CD4-positive, alpha-beta memory T cell (primary cell): ENCODE measurements at regions not wholly inside any gene's neighbourhood (a gene's known extent, or its start where the extent isn't known, plus 50 kb on each side); places are given as distances from the start of the nearest gene placed in this dataset.

ENCODE experiments used
- CTCF ChIA-PET: fragments of 350-600 bp; sonication (Branson Sonifier 250); formaldehyde crosslinking; loops from one replicate; lab custom pipeline; 2021; ENCODE audit warnings: inconsistent platforms; ENCODE audit not compliant: partially characterized antibody; lab: Charles Lee
- POLR2A ChIA-PET: fragments of 350-600 bp; sonication (Branson Sonifier 250); formaldehyde crosslinking; loops from one replicate; lab custom pipeline; 2021; ENCODE audit not compliant: partially characterized antibody; lab: Charles Lee
- DNase-seq, 5 donors: peaks; one replicate each; pipeline versions ENCODE4 v3.0.0 to v3.0.0-alpha.2; 2020 to 2022; ENCODE audit warnings: mixed read lengths in 1 of 5
- H3K27ac ChIP-seq: one replicate; pipeline ENCODE4 v1.7.0; 2013; ENCODE audit warnings: low read depth, low read length
- H3K27me3 ChIP-seq: 2 replicates; pipeline ENCODE4 v1.7.0; 2013; ENCODE audit warnings: mild to moderate bottlenecking, low read length, moderate library complexity; ENCODE audit not compliant: insufficient read depth
- H3K36me3 ChIP-seq: 2 replicates; pipeline ENCODE4 v1.7.0; 2013; ENCODE audit warnings: mild to moderate bottlenecking, low read length, moderate library complexity; ENCODE audit not compliant: insufficient read depth
- H3K4me1 ChIP-seq: 2 replicates; pipeline ENCODE4 v1.7.0; 2013; ENCODE audit warnings: mild to moderate bottlenecking, low read length, moderate library complexity; ENCODE audit not compliant: insufficient read depth
- H3K4me3 ChIP-seq, 2 donors: one replicate each; pipeline ENCODE4 v1.7.0; 2013; ENCODE audit warnings: low read length in 2 of 2, mild to moderate bottlenecking in 1 of 2
- H3K9me3 ChIP-seq, 2 donors: one replicate each; pipeline ENCODE4 v1.7.0; 2013; ENCODE audit warnings: low read length in 2 of 2, control low read depth in 1 of 2; ENCODE audit not compliant: control insufficient read depth in 1 of 2
- H3K27ac Mint-ChIP-seq, 7 donors: one replicate each; pipeline ENCODE4 v1.8.0; 2020 to 2021; ENCODE audit warnings: mixed read lengths in 7 of 7, mild to moderate bottlenecking in 6 of 7, inconsistent platforms in 3 of 7, moderate library complexity in 3 of 7
- H3K27me3 Mint-ChIP-seq, 2 donors: one replicate each; pipeline ENCODE4 v1.8.0; 2020 to 2021; ENCODE audit warnings: mixed read lengths in 2 of 2
- H3K36me3 Mint-ChIP-seq, 2 donors: one replicate each; pipeline ENCODE4 v1.8.0; 2020 to 2021; ENCODE audit warnings: mixed read lengths in 2 of 2, inconsistent platforms in 1 of 2, mild to moderate bottlenecking in 1 of 2
- H3K4me1 Mint-ChIP-seq, 4 donors: one replicate each; pipeline ENCODE4 v1.8.0; 2020 to 2021; ENCODE audit warnings: mixed read lengths in 4 of 4, mild to moderate bottlenecking in 1 of 4
- H3K4me3 Mint-ChIP-seq, 8 donors: one replicate each; pipeline ENCODE4 v1.8.0; 2020 to 2021; ENCODE audit warnings: mixed read lengths in 8 of 8, mild to moderate bottlenecking in 7 of 8, moderate library complexity in 6 of 8, inconsistent platforms in 3 of 8
- H3K9me3 Mint-ChIP-seq, 8 donors: one replicate each; pipeline ENCODE4 v1.8.0; 2020 to 2021; ENCODE audit warnings: mixed read lengths in 8 of 8, mild to moderate bottlenecking in 5 of 8, inconsistent platforms in 3 of 8, moderate library complexity in 1 of 8
- intact Hi-C: fragments of 100-400 bp; cut with micrococcal nuclease; formaldehyde crosslinking; loops from one replicate; pipeline ENCODE4 v1.15.1; 2023

- no peak for DNase-seq
- no peaks in the 10 kb centered on the region for H3K36me3 ChIP-seq
- Mint-ChIP-seq H3K4me1 (no peaks in the 10 kb centered on the region), H3K27me3 (peaks cover 0 to 8% of the 10 kb centered on the region in 2 donors), H3K4me3 (no peak overlapping the region), H3K36me3 (no peaks in the 10 kb centered on the region), H3K9me3 (peaks cover 0 to 6% (median 0%) of the 10 kb centered on the region in 8 donors), H3K27ac (no peak overlapping the region)
- no peak overlapping the region for H3K4me3 ChIP-seq
- ChIA-PET CTCF (no interaction called here), POLR2A (no interaction called here)
- intact Hi-C loops, result no loop called here
- H3K9me3 ChIP-seq, result no peaks in the 10 kb centered on the region
- peaks cover 6% of the 10 kb centered on the region for H3K27me3 ChIP-seq
- no peak overlapping the region for H3K27ac ChIP-seq
- no peaks in the 10 kb centered on the region for H3K4me1 ChIP-seq
Observed at GRCh38 chr1:4122513-4123160, 222.6 kb upstream of the C1orf174 start.

GRCh38 chr1:4124631-4125145 is 224.6 kb upstream of the C1orf174 start:
- Mint-ChIP-seq H3K27me3 (peaks cover 0 to 2% of the 10 kb centered on the region in 2 donors), H3K4me1 (no peaks in the 10 kb centered on the region), H3K27ac (no peak overlapping the region), H3K36me3 (no peaks in the 10 kb centered on the region), H3K4me3 (no peak overlapping the region), H3K9me3 (peaks cover 0 to 4% (median 0%) of the 10 kb centered on the region in 8 donors)
- POLR2A ChIA-PET, result no interaction called here
- Histone ChIP-seq H3K27me3 (peaks cover 6% of the 10 kb centered on the region), H3K27ac (no peak overlapping the region), H3K4me1 (no peaks in the 10 kb centered on the region), H3K9me3 (no peaks in the 10 kb centered on the region), H3K36me3 (no peaks in the 10 kb centered on the region), H3K4me3 (no peak overlapping the region)
- no peak for DNase-seq
- intact Hi-C loops, result no loop called here
- CTCF ChIA-PET, result no interaction called here

- intact Hi-C loops, result no loop called here
- Mint-ChIP-seq H3K9me3 (peaks cover 0 to 4% (median 0%) of the 10 kb centered on the region in 8 donors), H3K4me1 (no peaks in the 10 kb centered on the region), H3K27ac (no peak overlapping the region), H3K36me3 (no peaks in the 10 kb centered on the region), H3K4me3 (no peak overlapping the region), H3K27me3 (peaks cover 0 to 2% of the 10 kb centered on the region in 2 donors)
- no peak for DNase-seq
- peaks cover 6% of the 10 kb centered on the region for H3K27me3 ChIP-seq
- no peaks in the 10 kb centered on the region for H3K36me3 ChIP-seq
- H3K27ac ChIP-seq, result no peak overlapping the region
- H3K4me3 ChIP-seq, result no peak overlapping the region
- ChIA-PET POLR2A (no interaction called here), CTCF (no interaction called here)
- no peaks in the 10 kb centered on the region for H3K9me3 ChIP-seq
- no peaks in the 10 kb centered on the region for H3K4me1 ChIP-seq
Observed at GRCh38 chr1:4126251-4126650, 226.2 kb upstream of the C1orf174 start.

GRCh38 chr1:4126731-4127591 is 226.9 kb upstream of the C1orf174 start:
- CTCF ChIA-PET, result no interaction called here
- Histone ChIP-seq H3K4me1 (no peaks in the 10 kb centered on the region), H3K4me3 (no peak overlapping the region), H3K9me3 (no peaks in the 10 kb centered on the region), H3K27me3 (peaks cover under 1% of the 10 kb centered on the region), H3K36me3 (no peaks in the 10 kb centered on the region), H3K27ac (no peak overlapping the region)
- peaks cover 3 to 4% of the 10 kb centered on the region in 2 donors for H3K27me3 Mint-ChIP-seq
- intact Hi-C loops, result no loop called here
- no peak for DNase-seq
- POLR2A ChIA-PET, result no interaction called here
- no peaks in the 10 kb centered on the region for H3K36me3 Mint-ChIP-seq
- peak overlapping the region in 1 of 7 donors; percentile 45 for H3K27ac Mint-ChIP-seq
- H3K4me1 Mint-ChIP-seq, result no peaks in the 10 kb centered on the region
- H3K9me3 Mint-ChIP-seq, result peaks cover 0 to 4% (median 0%) of the 10 kb centered on the region in 8 donors
- no peak overlapping the region for H3K4me3 Mint-ChIP-seq

- H3K36me3 Mint-ChIP-seq, result no peaks in the 10 kb centered on the region
- ChIA-PET CTCF (no interaction called here), POLR2A (no interaction called here)
- Histone ChIP-seq H3K4me1 (no peaks in the 10 kb centered on the region), H3K27ac (no peak overlapping the region), H3K4me3 (no peak overlapping the region), H3K36me3 (no peaks in the 10 kb centered on the region), H3K27me3 (no peaks in the 10 kb centered on the region), H3K9me3 (no peaks in the 10 kb centered on the region)
- peaks cover 3 to 4% of the 10 kb centered on the region in 2 donors for H3K27me3 Mint-ChIP-seq
- H3K27ac Mint-ChIP-seq, result no peak overlapping the region
- DNase-seq, result no peak
- H3K4me1 Mint-ChIP-seq, result no peaks in the 10 kb centered on the region
- H3K9me3 Mint-ChIP-seq, result peaks cover 0 to 4% (median 0%) of the 10 kb centered on the region in 8 donors
- no peak overlapping the region for H3K4me3 Mint-ChIP-seq
- intact Hi-C loops, result no loop called here
Observed at GRCh38 chr1:4127592-4128140, 227.6 kb upstream of the C1orf174 start.

GRCh38 chr1:4128616-4129015 is 228.5 kb upstream of the C1orf174 start:
- Histone ChIP-seq H3K36me3 (no peaks in the 10 kb centered on the region), H3K4me3 (no peak overlapping the region), H3K27me3 (no peaks in the 10 kb centered on the region), H3K4me1 (no peaks in the 10 kb centered on the region), H3K9me3 (no peaks in the 10 kb centered on the region), H3K27ac (no peak overlapping the region)
- ChIA-PET POLR2A (no interaction called here), CTCF (no interaction called here)
- H3K27me3 Mint-ChIP-seq, result peaks cover 3 to 4% of the 10 kb centered on the region in 2 donors
- no peak overlapping the region for H3K27ac Mint-ChIP-seq
- peaks cover 0 to 4% (median 0%) of the 10 kb centered on the region in 8 donors for H3K9me3 Mint-ChIP-seq
- no peak overlapping the region for H3K4me3 Mint-ChIP-seq
- no peaks in the 10 kb centered on the region for H3K4me1 Mint-ChIP-seq
- H3K36me3 Mint-ChIP-seq, result no peaks in the 10 kb centered on the region
- intact Hi-C loops, result no loop called here
- DNase-seq, result no peak

- Histone ChIP-seq H3K9me3 (no peaks in the 10 kb centered on the region), H3K4me3 (no peak overlapping the region), H3K27me3 (no peaks in the 10 kb centered on the region), H3K4me1 (no peaks in the 10 kb centered on the region), H3K36me3 (no peaks in the 10 kb centered on the region), H3K27ac (no peak overlapping the region)
- Mint-ChIP-seq H3K27ac (no peak overlapping the region), H3K27me3 (peaks cover 4 to 6% of the 10 kb centered on the region in 2 donors), H3K36me3 (no peaks in the 10 kb centered on the region), H3K4me3 (no peak overlapping the region), H3K4me1 (no peaks in the 10 kb centered on the region), H3K9me3 (peaks cover 0 to 4% (median 0%) of the 10 kb centered on the region in 8 donors)
- ChIA-PET POLR2A (no interaction called here), CTCF (no interaction called here)
- intact Hi-C loops, result no loop called here
- DNase-seq, result no peak
Observed at GRCh38 chr1:4129693-4130092, 229.6 kb upstream of the C1orf174 start.
